Loucy (cell line): ENCODE measurements at regions not wholly inside any gene's neighbourhood (a gene's known extent, or its start where the extent isn't known, plus 50 kb on each side); places are given as distances from the start of the nearest gene placed in this dataset.

Experiments
- H2AFZ ChIP-seq: fragments of 200-600 bp; sonication (generic); 2 replicates; pipeline ENCODE4 v1.6.0; 2016; ENCODE audit warnings: antibody characterized with exemption, mild to moderate bottlenecking, low read length, moderate library complexity
- H3F3A ChIP-seq: fragments of 200-600 bp; 2 replicates; pipeline ENCODE4 v1.6.0; 2016; ENCODE audit warnings: antibody characterized with exemption, low read depth, mild to moderate bottlenecking
- H3K27me3 ChIP-seq: fragments of 200-600 bp; sonication (generic); 2 replicates; pipeline ENCODE4 v1.6.1; 2014; ENCODE audit warnings: low read length, mild to moderate bottlenecking; ENCODE audit not compliant: insufficient read depth, poor library complexity, severe bottlenecking
- H3K36me3 ChIP-seq: fragments of 200-600 bp; sonication (generic); 2 replicates; pipeline ENCODE4 v1.6.1; 2016; ENCODE audit warnings: low read length; ENCODE audit not compliant: insufficient read depth
- H3K4me1 ChIP-seq: fragments of 200-600 bp; sonication (generic); 2 replicates; pipeline ENCODE4 v1.5.1; 2014; ENCODE audit warnings: low read length, mild to moderate bottlenecking; ENCODE audit not compliant: insufficient read depth, poor library complexity, severe bottlenecking
- H3K4me2 ChIP-seq: fragments of 200-600 bp; sonication (generic); 2 replicates; pipeline ENCODE4 v1.6.0; 2014; ENCODE audit warnings: antibody characterized with exemption, low read length, low read depth, mild to moderate bottlenecking; ENCODE audit not compliant: poor library complexity, severe bottlenecking
- H3K4me3 ChIP-seq: fragments of 200-600 bp; sonication (generic); 2 replicates; pipeline ENCODE4 v1.5.1; 2014; ENCODE audit warnings: low read length, mild to moderate bottlenecking, mixed read lengths; ENCODE audit not compliant: poor library complexity, severe bottlenecking
- H3K79me2 ChIP-seq: fragments of 200-600 bp; sonication (generic); 2 replicates; pipeline ENCODE4 v1.6.1; 2014; ENCODE audit warnings: low read length; ENCODE audit not compliant: insufficient read depth
- H3K9ac ChIP-seq: fragments of 200-600 bp; sonication (generic); 2 replicates; pipeline ENCODE4 v1.6.0; 2014; ENCODE audit warnings: mild to moderate bottlenecking, low read depth, low read length, moderate library complexity; ENCODE audit not compliant: poor library complexity, severe bottlenecking
- H3K9me2 ChIP-seq: fragments of 200-600 bp; sonication (generic); replicated peaks from 2 replicates; pipeline ENCODE4 v1.6.1; 2016; ENCODE audit warnings: low read depth, low read length, mixed read lengths
- H3K9me3 ChIP-seq: fragments of 200-600 bp; sonication (generic); 2 replicates; pipeline ENCODE4 v1.6.1; 2014; ENCODE audit warnings: mild to moderate bottlenecking, antibody characterized with exemption, low read length, low read depth; ENCODE audit not compliant: insufficient read depth
- H4K20me1 ChIP-seq: fragments of 200-600 bp; sonication (generic); 2 replicates; pipeline ENCODE4 v1.6.0; 2014; ENCODE audit warnings: antibody characterized with exemption, low read length, mild to moderate bottlenecking; ENCODE audit not compliant: insufficient read depth, poor library complexity, severe bottlenecking
- CTCF ChIP-seq: fragments of 200-600 bp; sonication (generic); conservative IDR thresholded peaks from 2 replicates; pipeline ENCODE4 v1.5.1; 2014; ENCODE audit warnings: mild to moderate bottlenecking, antibody characterized with exemption, low read length
- EZH2phosphoT487 ChIP-seq: fragments of 200-600 bp; IDR thresholded peaks from 2 replicates; pipeline ENCODE4 v1.6.1; 2018; ENCODE audit warnings: antibody characterized with exemption, mild to moderate bottlenecking, moderate library complexity, borderline replicate concordance

- Histone ChIP-seq H3K4me3 (no peak overlapping the region), H3K27me3 (no peaks in the 10 kb centered on the region), H3K9me2 (no peaks in the 10 kb centered on the region), H2AFZ (no peak overlapping the region), H4K20me1 (no peaks in the 10 kb centered on the region), H3K36me3 (no peaks in the 10 kb centered on the region), H3K9ac (no peak overlapping the region), H3K4me1 (no peaks in the 10 kb centered on the region), H3K4me2 (no peak overlapping the region), H3K9me3 (no peaks in the 10 kb centered on the region), H3K79me2 (no peaks in the 10 kb centered on the region), H3F3A (no peaks in the 10 kb centered on the region)
- TF ChIP-seq CTCF (no peak), EZH2phosphoT487 (no peak)
Measured at GRCh38 chr1:243917177-243917862, 67.3 kb upstream of the AKT3 start.

GRCh38 chr1:243916160-243916559 lies 66.1 kb upstream of the AKT3 start:
- Histone ChIP-seq H3K4me3 (no peak overlapping the region), H3K9me3 (no peaks in the 10 kb centered on the region), H3F3A (no peaks in the 10 kb centered on the region), H4K20me1 (no peaks in the 10 kb centered on the region), H2AFZ (no peak overlapping the region), H3K9ac (no peak overlapping the region), H3K79me2 (no peaks in the 10 kb centered on the region), H3K9me2 (no peaks in the 10 kb centered on the region), H3K36me3 (no peaks in the 10 kb centered on the region), H3K4me2 (no peak overlapping the region), H3K4me1 (no peaks in the 10 kb centered on the region), H3K27me3 (no peaks in the 10 kb centered on the region)
- TF ChIP-seq CTCF (no peak), EZH2phosphoT487 (no peak)

GRCh38 chr1:243912347-243912746 lies 62.3 kb upstream of the AKT3 start:
- Histone ChIP-seq H3K4me2 (no peak overlapping the region), H3K27me3 (no peaks in the 10 kb centered on the region), H3K36me3 (no peaks in the 10 kb centered on the region), H4K20me1 (no peaks in the 10 kb centered on the region), H3K9me3 (no peaks in the 10 kb centered on the region), H2AFZ (no peak overlapping the region), H3K4me3 (no peak overlapping the region), H3K9ac (no peak overlapping the region), H3K9me2 (no peaks in the 10 kb centered on the region), H3K4me1 (no peaks in the 10 kb centered on the region), H3F3A (no peaks in the 10 kb centered on the region), H3K79me2 (no peaks in the 10 kb centered on the region)
- TF ChIP-seq CTCF (no peak), EZH2phosphoT487 (no peak)
